ENCODE measurements at regions not wholly inside any gene's neighbourhood (a gene's known extent, or its start where the extent isn't known, plus 50 kb on each side); places are given as distances from the start of the nearest gene placed in this dataset.

DNA sequence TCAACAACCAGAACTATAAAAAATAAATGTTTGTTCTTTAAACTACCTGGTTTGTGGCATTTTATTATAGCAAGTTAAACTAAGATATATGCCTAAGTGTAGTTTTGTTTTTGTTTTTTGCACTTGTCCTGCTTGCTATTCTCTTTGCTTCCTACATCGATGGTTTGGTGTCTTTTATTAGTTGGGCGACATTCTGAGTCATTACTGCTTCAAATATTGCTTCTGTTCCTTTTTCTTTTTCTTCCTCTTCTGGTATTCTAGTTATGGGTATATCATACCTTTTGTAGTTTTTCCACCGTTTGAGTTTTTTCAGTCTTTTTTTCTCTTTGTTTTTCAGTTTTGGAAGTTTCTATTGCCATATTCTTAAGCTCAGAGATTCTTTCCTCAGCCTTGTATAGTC is 86.9 kb downstream of the MACIR start:
- no peak for DNase-seq (ENCODE audit: low spot score)

DNA sequence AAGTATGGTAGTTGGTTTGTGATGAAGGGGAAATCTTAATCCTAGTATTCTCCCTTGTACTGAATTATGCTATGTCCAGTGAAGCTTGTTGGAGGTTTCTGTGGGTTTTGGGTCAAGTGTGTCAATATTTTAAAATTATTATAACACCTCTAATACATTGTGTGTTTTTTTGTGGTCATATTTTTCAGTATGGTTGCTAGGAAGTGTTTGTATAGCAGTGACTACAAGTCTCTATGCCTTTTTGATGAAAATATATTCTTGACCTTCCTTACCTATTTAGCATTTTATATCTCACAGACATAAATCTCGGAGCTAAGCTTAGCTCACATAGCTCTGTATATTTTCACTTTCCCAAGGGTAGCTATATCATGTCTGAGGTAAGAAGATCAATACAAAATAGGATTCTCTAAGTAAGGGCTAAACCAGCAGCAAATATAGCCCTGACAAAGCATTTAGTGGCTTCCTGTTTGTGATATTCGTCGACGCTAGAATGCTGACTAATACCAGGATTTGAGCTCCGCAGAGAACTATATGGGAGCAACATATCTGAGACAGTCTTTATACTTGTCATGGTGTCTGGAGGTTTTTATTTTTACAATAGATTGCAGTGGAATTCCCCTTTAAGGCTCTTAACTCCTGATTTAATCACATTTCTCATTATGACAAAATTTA is 82.3 kb downstream of the MACIR start:
- DNase-seq (ENCODE audit: low spot score), result no peak

DNA sequence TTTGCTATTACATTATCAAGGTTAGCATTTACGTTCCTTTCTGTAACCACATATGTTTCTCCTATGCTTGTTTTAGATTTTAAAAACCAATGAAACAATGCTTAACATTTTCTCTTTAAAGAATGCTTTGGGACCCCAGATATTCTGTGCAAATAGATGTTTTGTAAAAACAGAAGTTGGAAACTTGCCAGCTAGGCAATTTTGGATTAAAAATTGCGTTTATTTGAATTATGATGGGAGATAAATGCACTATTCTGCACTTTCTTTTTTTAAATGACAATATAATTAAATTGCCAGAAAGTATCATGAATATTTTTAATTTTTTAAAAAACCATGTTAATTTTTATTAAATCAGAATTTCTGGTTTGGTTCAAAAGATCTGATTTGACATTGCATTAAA is 81.6 kb downstream of the MACIR start:
- DNase-seq (ENCODE audit: low spot score), result no peak

DNA sequence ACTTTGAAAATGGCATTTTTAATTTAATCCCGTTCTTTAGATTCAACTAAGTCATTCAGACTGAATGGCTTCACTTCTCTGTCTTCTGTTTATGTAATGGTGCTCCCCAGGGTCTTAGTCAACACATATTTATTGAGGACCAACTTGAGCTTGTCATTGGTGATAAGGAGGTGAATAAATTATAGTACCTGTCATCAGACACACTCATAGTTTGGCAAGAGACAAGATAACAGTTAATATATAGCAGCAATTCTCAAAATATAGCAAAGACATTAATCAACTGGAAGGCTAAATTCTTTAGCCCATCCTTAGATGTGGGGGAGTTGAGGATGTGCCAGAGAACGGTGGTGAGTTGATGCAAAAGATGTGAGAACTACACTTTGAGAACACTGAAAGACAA is 78.4 kb downstream of the MACIR start:
- DNase-seq (ENCODE audit: low spot score), result no peak

- no peak for DNase-seq (ENCODE audit: low spot score)
Observed at GRCh38 chr5:103333376-103333775, 74.8 kb downstream of the MACIR start.

GRCh38 chr5:103330875-103331274 is 72.3 kb downstream of the MACIR start:
- DNase-seq (ENCODE audit: low spot score), result no peak
